Stimulated activated CD8-positive, alpha-beta memory T cell treated with anti-CD3 and anti-CD28 coated beads, Interleukin-12 subunit alpha, Interleukin-12 subunit beta, amount 100 ng/mL, for 4 hours (primary cell): ENCODE measurements at regions not wholly inside any gene's neighbourhood (a gene's known extent, or its start where the extent isn't known, plus 50 kb on each side); places are given as distances from the start of the nearest gene placed in this dataset.
"Not testable (repeated sequence)": the region's sequence is repeated elsewhere in the genome, so short reads cannot be mapped to it uniquely, and the experiment has no call there.

Experiments
- DNase-seq: peaks from one replicate; pipeline ENCODE4 v3.0.0-alpha.2; 2020; ENCODE audit warnings: low read depth

DNA sequence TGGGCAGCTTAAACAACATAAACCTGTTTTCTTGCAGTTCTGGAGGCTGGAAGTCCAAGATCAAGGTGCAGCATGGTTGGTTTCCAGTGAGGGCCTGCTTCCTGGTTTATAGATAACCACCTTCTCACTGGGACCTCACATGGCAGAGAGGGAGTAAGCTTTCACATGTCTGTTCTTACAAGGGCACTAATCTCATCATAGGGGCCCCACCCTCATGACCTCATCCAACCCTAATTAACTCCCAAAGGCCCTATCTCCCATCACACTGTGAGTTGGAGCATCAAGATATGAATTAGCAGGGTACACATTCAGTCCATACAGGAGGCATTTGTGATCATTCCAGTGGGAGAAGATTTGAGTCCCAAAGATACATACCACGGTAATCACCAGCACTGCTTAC, 50.5 kb upstream of the GRIN2A start:
- DNase-seq = no peak

DNA sequence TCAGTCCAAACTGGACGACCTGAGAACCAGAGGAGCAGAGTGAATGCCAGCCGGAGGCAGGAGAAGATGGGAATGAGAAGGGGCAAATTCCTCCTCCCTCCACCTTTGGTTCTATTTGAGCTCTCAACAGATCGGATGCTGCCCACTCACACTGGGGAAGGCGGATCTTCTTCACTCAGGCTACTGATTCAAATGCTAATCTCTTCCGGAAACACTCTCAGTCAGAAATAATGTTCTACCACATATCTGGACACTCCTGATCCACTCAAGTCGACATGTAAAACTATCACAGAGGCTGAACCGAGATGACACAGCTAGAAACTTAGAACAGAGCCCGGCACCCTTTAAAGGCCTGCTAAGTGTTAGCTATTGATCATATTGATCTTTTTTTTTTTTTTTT, 57.4 kb upstream of the GRIN2A start:
- no peak for DNase-seq

GRCh38 chr16:10240854-10241613, 58.8 kb upstream of the GRIN2A start:
- no peak for DNase-seq

- no peak for DNase-seq
Observed at GRCh38 chr16:10242097-10242496, 59.9 kb upstream of the GRIN2A start.

- no peak for DNase-seq
Observed at GRCh38 chr16:10242916-10243315, 60.7 kb upstream of the GRIN2A start.

- no peak for DNase-seq
Observed at GRCh38 chr16:10245002-10245401, 62.8 kb upstream of the GRIN2A start.

DNA sequence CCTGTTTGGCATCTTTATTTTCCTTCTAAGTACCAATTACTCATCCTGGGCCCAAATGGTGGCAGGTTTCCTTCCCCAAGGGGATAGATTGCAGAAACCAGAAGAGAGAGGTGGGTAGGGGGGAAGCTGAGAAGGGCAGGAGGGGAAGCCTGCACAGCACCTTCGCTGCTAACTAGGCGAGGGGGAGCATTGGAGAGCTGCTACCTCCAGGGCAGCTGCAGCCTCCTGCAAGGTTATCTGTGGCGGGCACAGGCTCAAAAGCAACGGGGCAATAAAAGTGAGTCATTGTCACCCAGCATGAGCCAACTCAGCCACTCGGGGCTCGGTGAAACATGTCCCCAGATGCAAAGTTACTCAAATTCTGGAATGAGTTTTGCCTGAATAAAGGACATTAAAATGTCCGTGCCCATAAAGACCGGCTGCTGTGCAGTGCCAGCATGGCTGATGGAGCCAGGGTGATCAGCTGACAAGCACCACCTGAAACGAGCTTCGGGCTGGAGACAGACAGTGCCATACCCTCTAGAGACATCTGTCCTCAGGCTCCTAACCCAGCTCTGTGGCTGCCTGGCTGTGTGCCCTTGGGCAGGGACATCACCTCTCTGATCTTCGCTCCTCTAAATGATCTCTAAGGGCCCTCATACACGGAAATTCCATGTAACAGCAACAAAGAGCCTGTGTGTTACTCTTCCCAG, 68.1 kb upstream of the GRIN2A start:
- DNase-seq = no peak

GRCh38 chr16:10252155-10252554, 69.9 kb upstream of the GRIN2A start:
- DNase-seq = no peak

DNA sequence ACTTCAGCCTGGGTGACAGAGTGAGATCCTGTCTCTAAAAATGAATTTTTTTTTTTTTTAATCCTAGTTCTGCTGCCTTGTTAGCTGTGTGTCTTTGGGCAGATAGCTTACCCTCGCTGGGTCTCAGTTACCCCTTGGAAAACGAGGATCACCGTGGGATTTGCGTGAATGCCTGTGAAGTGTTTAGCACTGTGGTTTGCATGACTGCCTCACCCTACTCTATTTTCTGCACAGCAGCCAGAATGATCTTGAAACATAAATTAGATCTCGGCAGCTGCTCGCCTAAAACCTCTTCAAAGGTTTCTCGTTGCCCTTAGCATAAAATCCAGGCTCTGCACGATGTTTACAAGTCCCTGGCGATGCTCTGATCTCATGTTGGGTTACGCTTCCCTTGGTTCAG, 71.2 kb upstream of the GRIN2A start:
- no peak for DNase-seq

DNA sequence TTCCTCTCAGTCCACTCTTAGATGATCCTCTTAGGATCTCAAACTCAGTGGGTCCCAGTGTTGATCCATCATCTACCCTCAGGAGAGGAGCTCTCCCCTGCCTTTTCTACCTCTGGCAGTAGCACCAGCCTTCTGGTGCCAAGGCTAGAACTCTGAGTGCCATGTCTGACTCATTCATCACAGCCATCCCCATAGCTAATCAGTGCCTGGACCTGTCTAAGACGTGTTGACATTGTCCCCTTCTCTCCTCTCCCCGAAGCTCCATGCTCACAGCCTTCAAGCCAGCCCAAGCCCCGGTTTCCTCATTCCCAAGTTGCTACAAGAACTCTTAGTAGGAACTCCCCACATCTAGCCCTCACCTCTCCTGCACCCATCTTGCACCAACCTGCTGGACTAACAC, 73.5 kb upstream of the GRIN2A start:
- no peak for DNase-seq

- peak; percentile 2 for DNase-seq
Observed at GRCh38 chr16:10256784-10257641, 74.8 kb upstream of the GRIN2A start.

- not testable (repeated sequence) for DNase-seq
Observed at GRCh38 chr16:10257642-10258251, 75.5 kb upstream of the GRIN2A start.

DNA sequence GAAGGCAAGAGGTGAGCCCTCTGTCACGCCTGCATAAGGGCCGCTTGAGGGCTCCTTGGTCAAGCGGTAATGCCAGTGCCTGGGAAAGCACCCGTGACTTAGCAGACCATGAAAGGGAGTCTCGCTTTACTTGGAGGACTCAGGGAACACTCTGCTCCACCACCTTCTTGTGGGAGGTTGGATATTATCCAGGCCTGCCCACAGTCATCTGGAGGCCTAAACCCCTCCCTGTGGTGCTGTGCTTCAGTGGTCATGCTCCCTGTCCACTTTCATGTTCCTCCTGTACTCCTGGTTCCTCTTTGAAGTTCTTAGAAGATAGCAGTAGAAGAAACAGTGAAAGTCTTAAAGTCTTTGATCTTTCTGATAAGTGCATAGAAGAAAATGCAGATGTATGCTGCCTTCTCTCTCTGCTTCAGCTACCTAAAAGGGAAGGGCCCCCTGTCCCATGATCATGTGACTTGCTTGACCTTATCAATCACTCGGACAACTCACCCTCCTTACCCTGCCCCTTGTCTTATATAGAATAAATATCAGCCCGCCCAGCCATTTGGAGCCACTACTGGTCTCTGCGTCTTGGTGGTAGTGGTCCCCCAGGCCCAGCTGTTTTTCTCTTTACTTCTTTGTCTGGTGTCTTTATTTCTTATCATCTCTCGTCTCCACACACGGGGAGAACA, 76.8 kb upstream of the GRIN2A start:
- DNase-seq = not testable (repeated sequence)

DNA sequence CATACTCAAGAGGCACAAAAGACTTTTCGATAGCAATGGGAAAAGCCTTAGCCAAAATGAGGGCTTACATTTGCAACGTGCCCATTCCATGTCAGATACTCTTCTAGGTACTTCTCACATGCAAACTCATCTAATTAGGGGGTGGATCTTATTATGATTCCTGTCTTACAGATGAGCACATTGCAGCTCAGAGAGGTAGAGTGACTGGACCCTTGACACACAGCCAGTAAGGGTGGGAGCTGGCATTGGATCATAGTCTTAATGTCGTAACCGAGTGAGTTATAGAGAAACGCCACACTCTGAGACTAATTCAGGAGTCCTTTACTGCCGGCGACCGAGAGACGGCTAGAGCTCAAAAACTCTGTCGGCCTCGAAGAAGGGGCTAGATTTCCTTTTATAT, 78.8 kb upstream of the GRIN2A start:
- DNase-seq = no peak

DNA sequence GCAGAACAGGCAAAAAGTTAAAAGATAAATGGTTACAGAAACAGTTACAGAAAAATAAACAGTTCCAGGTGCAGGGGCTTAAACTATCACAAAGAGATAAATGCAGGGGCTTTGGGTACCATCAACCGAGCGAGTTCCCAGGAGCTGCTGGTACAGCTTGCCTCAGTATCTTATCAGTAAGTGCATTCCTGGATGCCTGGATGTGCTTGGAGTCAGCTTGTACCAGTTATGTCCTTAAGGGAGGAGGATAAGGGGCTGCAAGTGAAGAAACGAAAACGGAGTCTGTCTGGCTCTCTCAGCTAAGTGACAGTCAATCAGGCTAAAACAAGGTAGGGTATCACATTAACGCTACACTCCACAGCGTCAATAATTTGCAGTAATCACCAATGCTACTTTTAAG, 79.3 kb upstream of the GRIN2A start:
- not testable (repeated sequence) for DNase-seq

DNA sequence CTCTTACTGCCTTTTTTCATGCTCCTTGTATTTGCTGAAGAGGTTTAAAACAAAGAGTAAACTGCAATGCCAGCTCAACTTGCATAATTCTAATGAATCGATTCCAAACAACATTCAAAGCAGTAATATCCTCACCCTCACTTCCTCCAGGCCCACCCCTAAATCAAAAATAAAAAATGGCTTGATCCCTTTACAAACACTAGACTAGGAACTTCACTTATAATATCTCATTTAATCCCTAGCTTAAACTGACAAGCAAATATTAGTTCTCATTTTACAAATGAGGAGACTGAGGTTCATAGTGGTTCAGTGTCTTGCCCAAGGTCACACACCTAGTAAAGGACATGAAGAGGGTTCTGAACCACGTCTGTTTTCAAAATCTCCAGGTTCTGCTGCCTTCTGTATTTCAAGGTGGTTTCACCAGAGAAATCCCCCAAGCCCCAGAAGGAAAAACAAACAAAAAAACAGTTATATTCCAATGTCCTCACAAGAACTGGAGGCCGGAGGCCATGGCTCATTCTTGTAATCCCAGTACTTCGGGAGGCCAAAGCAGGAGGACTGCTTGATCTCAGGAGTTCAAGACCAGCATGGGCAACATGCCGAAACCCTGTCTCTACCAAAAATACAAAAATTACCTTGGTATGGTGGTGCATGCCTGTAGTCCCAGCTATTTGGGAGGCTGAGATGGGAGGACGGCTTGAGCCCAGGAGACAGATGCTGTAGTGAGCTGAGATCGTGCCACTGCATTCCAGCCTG, 80.3 kb upstream of the GRIN2A start:
- no peak for DNase-seq

GRCh38 chr16:10265770-10266615, 83.8 kb upstream of the GRIN2A start:
- DNase-seq = no peak

DNA sequence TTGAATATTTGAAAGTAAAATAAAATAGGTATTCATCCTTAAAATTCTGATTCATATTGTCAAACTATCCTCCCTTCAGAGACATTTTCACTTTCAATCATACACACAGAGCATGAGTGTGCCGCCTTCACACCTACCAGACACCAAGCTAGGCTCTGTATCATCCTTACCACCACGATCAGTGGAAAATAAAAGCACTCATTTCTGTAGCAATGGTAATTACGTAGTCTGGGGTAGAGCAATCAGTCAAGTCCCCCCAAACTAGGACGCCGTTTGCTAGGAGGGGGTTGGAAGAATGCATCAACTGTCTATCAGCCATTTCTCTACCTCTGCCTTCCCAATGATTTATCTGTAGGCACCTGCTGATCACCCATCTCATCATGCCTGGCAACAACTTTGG, 84.6 kb upstream of the GRIN2A start:
- DNase-seq = no peak

GRCh38 chr16:10269632-10270031, 87.4 kb upstream of the GRIN2A start:
- DNase-seq = no peak

DNA sequence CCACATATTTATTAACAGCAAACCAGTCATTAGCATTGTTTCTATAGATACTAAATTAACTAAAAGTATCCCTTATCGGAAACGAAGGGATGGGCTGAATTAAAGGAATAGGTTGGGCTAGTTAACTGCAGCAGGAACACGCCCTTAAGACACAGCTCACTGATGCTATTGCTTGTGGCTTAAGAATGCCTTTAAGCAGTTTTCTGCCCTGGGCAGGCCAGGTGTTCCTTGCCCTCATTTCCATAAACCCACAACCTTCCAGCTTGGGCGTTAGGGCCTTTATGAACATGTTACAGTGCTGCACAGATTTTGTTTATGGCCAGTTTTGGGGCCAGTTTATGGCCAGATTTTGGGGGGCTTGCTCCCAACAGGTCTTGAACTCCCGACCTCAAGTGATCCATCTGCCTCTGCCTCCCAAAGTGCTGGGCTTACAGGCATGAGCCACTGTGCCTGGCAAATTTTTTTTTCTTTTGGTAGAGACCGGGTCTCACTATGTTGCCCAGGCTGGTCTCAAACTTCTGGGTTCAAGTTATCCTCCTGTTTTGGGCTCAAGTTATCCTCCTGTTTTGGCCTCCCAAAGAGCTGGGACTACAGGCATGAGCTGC, 90.1 kb upstream of the GRIN2A start:
- DNase-seq = not testable (repeated sequence)
